ENCODE measurements at regions not wholly inside any gene's neighbourhood (a gene's known extent, or its start where the extent isn't known, plus 50 kb on each side); places are given as distances from the start of the nearest gene placed in this dataset.

- 85 to 92% methylated on average over 2 of the region's 2 CpGs for WGBS, 2 experiments (ENCODE audit: low coverage in 1 of 2, low lambda C conversion rate in 2 of 2, missing lambda C conversion rate in 2 of 2)
- H3K79me2 ChIP-seq (ENCODE audit: insufficient read depth): no peaks in the 10 kb centered on the region
- no peak for TF ChIP-seq EZH2 (IDR thresholded peaks at IDR 0.05; ENCODE audit: insufficient read depth, poor library complexity, severe bottlenecking)
- no peak for TF ChIP-seq EZH2phosphoT487 (IDR thresholded peaks at IDR 0.05; ENCODE audit: insufficient read depth, low read depth)
- H3K4me3 ChIP-seq: no peak overlapping the region
- no peaks in the 10 kb centered on the region for H3K27me3 ChIP-seq (replicated peaks; ENCODE audit: insufficient read depth)
- no peaks in the 10 kb centered on the region for H3K36me3 ChIP-seq (ENCODE audit: low read depth)
- no peaks in the 10 kb centered on the region for H3K9me3 ChIP-seq (ENCODE audit: low read depth)
- H3K4me2 ChIP-seq (ENCODE audit: unreplicated experiment): no peak overlapping the region
- peaks cover 17% of the 10 kb centered on the region for H3K4me1 ChIP-seq (ENCODE audit: insufficient read depth)
- no peaks in the 10 kb centered on the region for H3K9me2 ChIP-seq (ENCODE audit: insufficient read depth)
- H4K20me1 ChIP-seq (ENCODE audit: insufficient read depth): no peaks in the 10 kb centered on the region
- peaks cover 14% of the 10 kb centered on the region for H3F3A ChIP-seq (ENCODE audit: insufficient read depth)
- in situ Hi-C loops (cut with MboI): no loop called here
- DNase-seq: no peak
- no peak overlapping the region for H3K9ac ChIP-seq
- no peak overlapping the region for H2AFZ ChIP-seq
- H3K27ac ChIP-seq: no peak overlapping the region
Observed at GRCh38 chr4:138948918-138949317, 66.7 kb upstream of the NOCT start.

GRCh38 chr4:138946306-138946705, 69.3 kb upstream of the NOCT start:
- TF ChIP-seq EZH2phosphoT487 (IDR thresholded peaks at IDR 0.05; ENCODE audit: insufficient read depth, low read depth) (no peak), EZH2 (IDR thresholded peaks at IDR 0.05; ENCODE audit: insufficient read depth, poor library complexity, severe bottlenecking) (no peak)
- Histone ChIP-seq H2AFZ (no peak overlapping the region), H3F3A (ENCODE audit: insufficient read depth) (no peaks in the 10 kb centered on the region), H3K9me3 (ENCODE audit: low read depth) (no peaks in the 10 kb centered on the region), H3K4me3 (no peak overlapping the region), H3K4me1 (ENCODE audit: insufficient read depth) (no peaks in the 10 kb centered on the region), H3K27ac (no peak overlapping the region), H4K20me1 (ENCODE audit: insufficient read depth) (no peaks in the 10 kb centered on the region), H3K9ac (no peak overlapping the region), H3K79me2 (ENCODE audit: insufficient read depth) (no peaks in the 10 kb centered on the region), H3K36me3 (ENCODE audit: low read depth) (no peaks in the 10 kb centered on the region), H3K9me2 (ENCODE audit: insufficient read depth) (no peaks in the 10 kb centered on the region), H3K27me3 (replicated peaks; ENCODE audit: insufficient read depth) (no peaks in the 10 kb centered on the region), H3K4me2 (ENCODE audit: unreplicated experiment) (no peak overlapping the region)
- DNase-seq: no peak
- WGBS, 2 experiments (ENCODE audit: low coverage in 1 of 2, low lambda C conversion rate in 2 of 2, missing lambda C conversion rate in 2 of 2): 80 to 90% methylated on average over 1 of the region's 1 CpG
- in situ Hi-C loops (cut with MboI): no loop called here

- TF ChIP-seq EZH2phosphoT487 (IDR thresholded peaks at IDR 0.05; ENCODE audit: insufficient read depth, low read depth) (no peak), EZH2 (IDR thresholded peaks at IDR 0.05; ENCODE audit: insufficient read depth, poor library complexity, severe bottlenecking) (no peak)
- Histone ChIP-seq H2AFZ (no peak overlapping the region), H3K4me3 (no peak overlapping the region), H3K27me3 (replicated peaks; ENCODE audit: insufficient read depth) (no peaks in the 10 kb centered on the region), H3K9ac (no peak overlapping the region), H3F3A (ENCODE audit: insufficient read depth) (no peaks in the 10 kb centered on the region), H3K36me3 (ENCODE audit: low read depth) (no peaks in the 10 kb centered on the region), H3K4me2 (ENCODE audit: unreplicated experiment) (no peak overlapping the region), H3K9me2 (ENCODE audit: insufficient read depth) (no peaks in the 10 kb centered on the region), H3K4me1 (ENCODE audit: insufficient read depth) (no peaks in the 10 kb centered on the region), H4K20me1 (ENCODE audit: insufficient read depth) (no peaks in the 10 kb centered on the region), H3K79me2 (ENCODE audit: insufficient read depth) (no peaks in the 10 kb centered on the region), H3K27ac (no peak overlapping the region), H3K9me3 (ENCODE audit: low read depth) (no peaks in the 10 kb centered on the region)
- in situ Hi-C loops (cut with MboI): no loop called here
- 91 to 96% methylated on average over 1 of the region's 1 CpG for WGBS, 2 experiments (ENCODE audit: low coverage in 1 of 2, low lambda C conversion rate in 2 of 2, missing lambda C conversion rate in 2 of 2)
- DNase-seq: no peak
Observed at GRCh38 chr4:138945840-138946239, 69.7 kb upstream of the NOCT start.

- Histone ChIP-seq H3K4me2 (ENCODE audit: unreplicated experiment) (no peak overlapping the region), H3F3A (ENCODE audit: insufficient read depth) (no peaks in the 10 kb centered on the region), H3K4me3 (no peak overlapping the region), H3K79me2 (ENCODE audit: insufficient read depth) (no peaks in the 10 kb centered on the region), H3K36me3 (ENCODE audit: low read depth) (no peaks in the 10 kb centered on the region), H3K9me3 (ENCODE audit: low read depth) (no peaks in the 10 kb centered on the region), H3K4me1 (ENCODE audit: insufficient read depth) (no peaks in the 10 kb centered on the region), H3K9ac (no peak overlapping the region), H3K27ac (no peak overlapping the region), H2AFZ (no peak overlapping the region), H3K27me3 (replicated peaks; ENCODE audit: insufficient read depth) (no peaks in the 10 kb centered on the region), H4K20me1 (ENCODE audit: insufficient read depth) (no peaks in the 10 kb centered on the region), H3K9me2 (ENCODE audit: insufficient read depth) (no peaks in the 10 kb centered on the region)
- DNase-seq: no peak
- in situ Hi-C loops (cut with MboI): no loop called here
- TF ChIP-seq EZH2 (IDR thresholded peaks at IDR 0.05; ENCODE audit: insufficient read depth, poor library complexity, severe bottlenecking) (no peak), EZH2phosphoT487 (IDR thresholded peaks at IDR 0.05; ENCODE audit: insufficient read depth, low read depth) (no peak)
- WGBS, 2 experiments (ENCODE audit: low coverage in 1 of 2, low lambda C conversion rate in 2 of 2, missing lambda C conversion rate in 2 of 2): 66 to 71% methylated on average over 2 of the region's 2 CpGs
Observed at GRCh38 chr4:138945401-138945800, 70.2 kb upstream of the NOCT start.

- in situ Hi-C loops (cut with MboI): no loop called here
- Histone ChIP-seq H3K36me3 (ENCODE audit: low read depth) (no peaks in the 10 kb centered on the region), H3K4me1 (ENCODE audit: insufficient read depth) (no peaks in the 10 kb centered on the region), H4K20me1 (ENCODE audit: insufficient read depth) (no peaks in the 10 kb centered on the region), H3K9me3 (ENCODE audit: low read depth) (no peaks in the 10 kb centered on the region), H2AFZ (no peak overlapping the region), H3K9ac (no peak overlapping the region), H3K79me2 (ENCODE audit: insufficient read depth) (no peaks in the 10 kb centered on the region), H3K27ac (no peak overlapping the region), H3K4me2 (ENCODE audit: unreplicated experiment) (no peak overlapping the region), H3F3A (ENCODE audit: insufficient read depth) (no peaks in the 10 kb centered on the region), H3K27me3 (replicated peaks; ENCODE audit: insufficient read depth) (no peaks in the 10 kb centered on the region), H3K9me2 (ENCODE audit: insufficient read depth) (no peaks in the 10 kb centered on the region), H3K4me3 (no peak overlapping the region)
- WGBS, 2 experiments (ENCODE audit: low coverage in 1 of 2, low lambda C conversion rate in 2 of 2, missing lambda C conversion rate in 2 of 2): 90 to 94% methylated on average over 5 of the region's 5 CpGs
- DNase-seq: no peak
- no peak for TF ChIP-seq EZH2 (IDR thresholded peaks at IDR 0.05; ENCODE audit: insufficient read depth, poor library complexity, severe bottlenecking)
- TF ChIP-seq EZH2phosphoT487 (IDR thresholded peaks at IDR 0.05; ENCODE audit: insufficient read depth, low read depth): no peak
Observed at GRCh38 chr4:138943893-138944292, 71.7 kb upstream of the NOCT start.

Measured in GM23248 (cell line).